HEK293 (cell line): ENCODE measurements at regions not wholly inside any gene's neighbourhood (a gene's known extent, or its start where the extent isn't known, plus 50 kb on each side); places are given as distances from the start of the nearest gene placed in this dataset.

Source experiments
- CTCF ChIA-PET: fragments of 350-600 bp; formaldehyde crosslinking; extraction: SDS; loops from one replicate; lab custom pipeline; 2021; ENCODE audit warnings: antibody characterized with exemption; lab: Yijun Ruan, JAX
- POLR2A ChIA-PET: fragments of 300-600 bp; formaldehyde crosslinking; extraction: SDS; loops from one replicate; lab custom pipeline; 2020; ENCODE audit warnings: antibody characterized with exemption, inconsistent platforms; lab: Yijun Ruan, JAX
- H3K27ac ChIP-seq: fragments of 200-500 bp; sonication (Bioruptor generic); 2 replicates; pipeline ENCODE4 v1.5.1; 2014; ENCODE audit warnings: low read depth, low read length, control low read depth, inconsistent platforms; ENCODE audit errors: extremely low read depth
- H3K36me3 ChIP-seq, 2 experiments: fragments of 200-500 bp in 1 of 2; sonication (Bioruptor generic) in 1 of 2; 1 replicate in 1 of 2; 2 replicates in 1 of 2; pipeline ENCODE4 v1.5.1; 2014 to 2017; ENCODE audit warnings: inconsistent platforms in 2 of 2, low read length in 2 of 2; ENCODE audit not compliant: control insufficient read depth in 2 of 2, insufficient read depth in 1 of 2
- H3K4me1 ChIP-seq: fragments of 200-500 bp; sonication (Bioruptor generic); 2 replicates; pipeline ENCODE4 v1.5.1; 2014; ENCODE audit warnings: mild to moderate bottlenecking, low read length, inconsistent platforms; ENCODE audit not compliant: control insufficient read depth, insufficient read depth
- H3K4me3 ChIP-seq: 2 replicates; pipeline ENCODE4 v1.5.1; 2011; ENCODE audit warnings: low read depth, mild to moderate bottlenecking, control low read depth, low read length, moderate library complexity
- H3K9me3 ChIP-seq: fragments of 200-500 bp; sonication (Bioruptor generic); 2 replicates; pipeline ENCODE4 v1.5.1; 2014; ENCODE audit warnings: low read depth, low read length, inconsistent platforms; ENCODE audit not compliant: control insufficient read depth, insufficient read depth
- GLI4 ChIP-seq: fragments of 450-650 bp; formaldehyde crosslinking; IDR thresholded peaks from 2 replicates; pipeline ENCODE4 v1.5.1; 2016; ENCODE audit warnings: missing biosample characterization, missing genetic modification characterization
- GLIS1 ChIP-seq: fragments of 450-650 bp; formaldehyde crosslinking; IDR thresholded peaks from 2 replicates; pipeline ENCODE4 v1.5.1; 2016; ENCODE audit warnings: missing biosample characterization, missing genetic modification characterization
- GLIS2 ChIP-seq: fragments of 450-650 bp; formaldehyde crosslinking; IDR thresholded peaks from 2 replicates; pipeline ENCODE4 v1.5.1; 2016; ENCODE audit warnings: missing biosample characterization, missing genetic modification characterization
- KLF17 ChIP-seq: fragments of 450-650 bp; formaldehyde crosslinking; IDR thresholded peaks from 2 replicates; pipeline ENCODE4 v1.5.1; 2016; ENCODE audit warnings: missing biosample characterization, missing genetic modification characterization
- OVOL3 ChIP-seq: fragments of 450-650 bp; formaldehyde crosslinking; IDR thresholded peaks from 2 replicates; pipeline ENCODE4 v1.5.1; 2016; ENCODE audit warnings: missing biosample characterization, missing genetic modification characterization
- REPIN1 ChIP-seq: fragments of 450-650 bp; formaldehyde crosslinking; IDR thresholded peaks from 2 replicates; pipeline ENCODE4 v1.5.1; 2017; ENCODE audit warnings: missing biosample characterization, missing genetic modification characterization, low read depth
- SALL2 ChIP-seq: fragments of 450-650 bp; formaldehyde crosslinking; IDR thresholded peaks from 2 replicates; pipeline ENCODE4 v1.5.0; 2017; ENCODE audit warnings: missing biosample characterization, mild to moderate bottlenecking, missing genetic modification characterization, borderline replicate concordance
- SP7 ChIP-seq: fragments of 450-650 bp; formaldehyde crosslinking; IDR thresholded peaks from 2 replicates; pipeline ENCODE4 v1.5.1; 2016; ENCODE audit warnings: missing biosample characterization, missing genetic modification characterization
- TSHZ1 ChIP-seq: fragments of 450-650 bp; formaldehyde crosslinking; IDR thresholded peaks from 2 replicates; pipeline ENCODE4 v1.5.1; 2016; ENCODE audit warnings: missing biosample characterization, missing genetic modification characterization, borderline replicate concordance
- ZBTB8A ChIP-seq: fragments of 450-650 bp; formaldehyde crosslinking; IDR thresholded peaks from 2 replicates; pipeline ENCODE4 v1.5.1; 2016; ENCODE audit warnings: missing biosample characterization, missing genetic modification characterization
- ZIC2 ChIP-seq: fragments of 450-650 bp; formaldehyde crosslinking; IDR thresholded peaks from 2 replicates; pipeline ENCODE4 v1.5.1; 2016; ENCODE audit warnings: missing biosample characterization, missing genetic modification characterization
- ZNF112 ChIP-seq: fragments of 450-650 bp; formaldehyde crosslinking; IDR thresholded peaks from 2 replicates; pipeline ENCODE4 v1.5.0; 2017; ENCODE audit warnings: missing biosample characterization, missing genetic modification characterization
- ZNF132 ChIP-seq: fragments of 450-650 bp; formaldehyde crosslinking; IDR thresholded peaks from 2 replicates; pipeline ENCODE4 v1.5.1; 2017; ENCODE audit warnings: missing biosample characterization, missing genetic modification characterization, borderline replicate concordance
- ZNF148 ChIP-seq: fragments of 450-650 bp; formaldehyde crosslinking; IDR thresholded peaks from 2 replicates; pipeline ENCODE4 v1.5.0; 2017; ENCODE audit warnings: missing biosample characterization, missing genetic modification characterization, borderline replicate concordance
- ZNF16 ChIP-seq: fragments of 450-650 bp; formaldehyde crosslinking; IDR thresholded peaks from 2 replicates; pipeline ENCODE4 v1.5.1; 2016; ENCODE audit warnings: low read depth, missing biosample characterization, missing genetic modification characterization
- ZNF169 ChIP-seq: fragments of 450-650 bp; formaldehyde crosslinking; IDR thresholded peaks from 2 replicates; pipeline ENCODE4 v1.5.1; 2016; ENCODE audit warnings: missing biosample characterization, missing genetic modification characterization
- ZNF174 ChIP-seq: fragments of 450-650 bp; formaldehyde crosslinking; IDR thresholded peaks from 2 replicates; pipeline ENCODE4 v1.5.0; 2017; ENCODE audit warnings: missing biosample characterization, mild to moderate bottlenecking, missing genetic modification characterization
- ZNF211 ChIP-seq: fragments of 450-650 bp; formaldehyde crosslinking; IDR thresholded peaks from 2 replicates; pipeline ENCODE4 v1.5.1; 2016; ENCODE audit warnings: low read depth, missing biosample characterization, missing genetic modification characterization
- ZNF274 ChIP-seq, 2 experiments: fragments of 200-500 bp in 1 of 2; fragments of 450-650 bp in 1 of 2; sonication (Bioruptor generic) in 1 of 2; formaldehyde crosslinking in 1 of 2; IDR thresholded peaks; 2 replicates each; pipeline versions ENCODE4 v1.5.1 to v1.6.1; 2014 to 2016; ENCODE audit warnings: borderline replicate concordance in 1 of 2, inconsistent platforms in 1 of 2, low read length in 1 of 2, missing biosample characterization in 1 of 2, missing genetic modification characterization in 1 of 2
- ZNF280C ChIP-seq: fragments of 450-650 bp; formaldehyde crosslinking; IDR thresholded peaks from 2 replicates; pipeline ENCODE4 v1.5.1; 2016; ENCODE audit warnings: missing biosample characterization, missing genetic modification characterization
- ZNF404 ChIP-seq: fragments of 450-650 bp; formaldehyde crosslinking; IDR thresholded peaks from 2 replicates; pipeline ENCODE4 v1.5.1; 2017; ENCODE audit warnings: missing biosample characterization, missing genetic modification characterization
- ZNF48 ChIP-seq: fragments of 450-650 bp; formaldehyde crosslinking; IDR thresholded peaks from 2 replicates; pipeline ENCODE4 v1.5.1; 2016; ENCODE audit warnings: missing biosample characterization, missing genetic modification characterization
- ZNF529 ChIP-seq: fragments of 450-650 bp; formaldehyde crosslinking; IDR thresholded peaks from 2 replicates; pipeline ENCODE4 v1.5.1; 2017; ENCODE audit warnings: missing genetic modification characterization, missing biosample characterization; ENCODE audit not compliant: insufficient replicate concordance
- ZNF664 ChIP-seq: fragments of 450-650 bp; formaldehyde crosslinking; IDR thresholded peaks from 2 replicates; pipeline ENCODE4 v1.5.1; 2016; ENCODE audit warnings: missing biosample characterization, missing genetic modification characterization
- ZSCAN5A ChIP-seq: fragments of 450-650 bp; formaldehyde crosslinking; IDR thresholded peaks from 2 replicates; pipeline ENCODE4 v1.5.1; 2016; ENCODE audit warnings: missing biosample characterization, missing genetic modification characterization

- Histone ChIP-seq H3K4me3 (no peak overlapping the region), H3K4me1 (no peaks in the 10 kb centered on the region), H3K9me3 (no peaks in the 10 kb centered on the region), H3K36me3 (no peaks in the 10 kb centered on the region), H3K27ac (no peak overlapping the region)
- TF ChIP-seq ZNF169 (tag by site-specific recombination) (no peak), ZNF174 (tag by site-specific recombination) (no peak), ZNF48 (tag by site-specific recombination) (no peak), ZBTB8A (tag by site-specific recombination) (no peak), ZNF132 (no peak), ZNF404 (tag by site-specific recombination) (no peak), GLIS1 (tag by site-specific recombination) (no peak), SP7 (no peak), ZNF280C (no peak), ZNF664 (no peak), TSHZ1 (no peak), ZNF211 (tag by site-specific recombination) (no peak), REPIN1 (no peak)
- ChIA-PET CTCF (no interaction called here), POLR2A (no interaction called here)
Measured at GRCh38 chr20:4415281-4415680, 166.2 kb upstream of the ADRA1D start.

- ChIA-PET POLR2A (no interaction called here), CTCF (no interaction called here)
- H3K4me1 ChIP-seq, result no peaks in the 10 kb centered on the region
- no peak overlapping the region for H3K27ac ChIP-seq
- no peaks in the 10 kb centered on the region for H3K36me3 ChIP-seq
- H3K9me3 ChIP-seq, result no peaks in the 10 kb centered on the region
- no peak overlapping the region for H3K4me3 ChIP-seq
- TF ChIP-seq KLF17 (tag by site-specific recombination) (no peak), ZSCAN5A (tag by site-specific recombination) (no peak), ZNF112 (tag by site-specific recombination) (no peak), OVOL3 (tag by site-specific recombination) (no peak), ZNF16 (tag by site-specific recombination) (no peak), SALL2 (tag by site-specific recombination) (no peak), ZNF148 (tag by site-specific recombination) (no peak), ZBTB8A (tag by site-specific recombination) (no peak), ZNF174 (tag by site-specific recombination) (no peak), ZNF274 (IDR thresholded peaks at IDR 0.05; ENCODE audit: low read length) (no peak), ZNF274 (tag by site-specific recombination; IDR thresholded peaks at IDR 0.05; ENCODE audit: borderline replicate concordance) (no peak), ZNF529 (tag by site-specific recombination) (no peak), ZIC2 (tag by site-specific recombination) (no peak), GLI4 (tag by site-specific recombination) (no peak), GLIS2 (tag by site-specific recombination) (no peak)
Measured at GRCh38 chr20:4413314-4414049, 164.4 kb upstream of the ADRA1D start.
